GM12874 (cell line): ENCODE measurements at regions not wholly inside any gene's neighbourhood (a gene's known extent, or its start where the extent isn't known, plus 50 kb on each side); places are given as distances from the start of the nearest gene placed in this dataset.

Experiments
- TF ChIP-seq, protein P1 (sequence below): IDR thresholded peaks from 2 replicates; pipeline ENCODE4 v1.5.1; 2011; ENCODE audit warnings: low read depth, mild to moderate bottlenecking, control low read depth, low read length, moderate library complexity; ENCODE audit not compliant: insufficient read depth

DNA sequence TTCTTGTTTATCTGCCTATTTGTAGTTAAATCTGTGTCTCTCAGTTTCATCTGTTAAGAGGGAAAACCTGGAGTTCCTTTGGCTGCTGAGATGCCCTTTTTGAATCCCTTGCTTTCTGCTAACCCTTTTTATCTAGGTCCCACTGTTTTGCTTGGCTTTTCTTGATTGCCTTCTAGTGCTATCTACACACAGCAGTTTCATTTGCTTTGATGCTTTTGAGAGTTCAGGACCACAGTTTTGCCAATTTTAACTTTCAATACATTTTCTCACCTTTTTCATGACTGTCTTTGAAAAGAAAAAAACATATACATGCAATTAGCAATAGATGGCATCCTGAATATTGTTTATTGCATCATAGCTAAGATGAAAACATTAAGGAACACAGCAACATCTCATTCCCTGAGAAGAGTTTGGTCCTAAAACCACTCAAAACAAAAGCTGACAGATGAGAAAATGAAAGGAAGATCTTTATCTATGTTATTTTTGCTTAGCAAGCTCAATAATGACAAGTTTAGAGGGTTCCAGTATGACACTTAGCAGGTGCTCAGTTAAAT lies 241.4 kb upstream of the MEX3C start:
- TF ChIP-seq, protein P1, sequence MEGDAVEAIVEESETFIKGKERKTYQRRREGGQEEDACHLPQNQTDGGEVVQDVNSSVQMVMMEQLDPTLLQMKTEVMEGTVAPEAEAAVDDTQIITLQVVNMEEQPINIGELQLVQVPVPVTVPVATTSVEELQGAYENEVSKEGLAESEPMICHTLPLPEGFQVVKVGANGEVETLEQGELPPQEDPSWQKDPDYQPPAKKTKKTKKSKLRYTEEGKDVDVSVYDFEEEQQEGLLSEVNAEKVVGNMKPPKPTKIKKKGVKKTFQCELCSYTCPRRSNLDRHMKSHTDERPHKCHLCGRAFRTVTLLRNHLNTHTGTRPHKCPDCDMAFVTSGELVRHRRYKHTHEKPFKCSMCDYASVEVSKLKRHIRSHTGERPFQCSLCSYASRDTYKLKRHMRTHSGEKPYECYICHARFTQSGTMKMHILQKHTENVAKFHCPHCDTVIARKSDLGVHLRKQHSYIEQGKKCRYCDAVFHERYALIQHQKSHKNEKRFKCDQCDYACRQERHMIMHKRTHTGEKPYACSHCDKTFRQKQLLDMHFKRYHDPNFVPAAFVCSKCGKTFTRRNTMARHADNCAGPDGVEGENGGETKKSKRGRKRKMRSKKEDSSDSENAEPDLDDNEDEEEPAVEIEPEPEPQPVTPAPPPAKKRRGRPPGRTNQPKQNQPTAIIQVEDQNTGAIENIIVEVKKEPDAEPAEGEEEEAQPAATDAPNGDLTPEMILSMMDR, result no peak

DNA sequence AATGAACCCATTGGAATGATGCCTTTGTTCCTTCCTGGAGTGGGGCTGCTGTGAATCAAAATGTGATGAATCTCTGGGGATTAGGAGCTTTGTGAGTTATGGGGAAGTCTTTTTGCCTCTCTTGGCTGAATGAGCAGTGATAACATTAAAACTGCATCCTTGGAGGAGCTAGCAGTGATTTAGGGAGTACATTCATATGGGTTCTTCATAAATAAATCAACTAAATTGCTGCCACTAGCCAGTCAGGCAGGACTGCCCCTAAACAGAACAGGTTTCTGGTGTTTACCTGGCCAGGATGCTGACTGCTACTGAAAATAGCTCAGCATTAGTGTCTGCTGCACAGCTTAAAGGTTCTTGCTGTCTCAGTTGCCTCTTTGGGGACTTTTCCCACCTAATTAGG lies 244.5 kb upstream of the MEX3C start:
- TF ChIP-seq, protein P1, result no peak

DNA sequence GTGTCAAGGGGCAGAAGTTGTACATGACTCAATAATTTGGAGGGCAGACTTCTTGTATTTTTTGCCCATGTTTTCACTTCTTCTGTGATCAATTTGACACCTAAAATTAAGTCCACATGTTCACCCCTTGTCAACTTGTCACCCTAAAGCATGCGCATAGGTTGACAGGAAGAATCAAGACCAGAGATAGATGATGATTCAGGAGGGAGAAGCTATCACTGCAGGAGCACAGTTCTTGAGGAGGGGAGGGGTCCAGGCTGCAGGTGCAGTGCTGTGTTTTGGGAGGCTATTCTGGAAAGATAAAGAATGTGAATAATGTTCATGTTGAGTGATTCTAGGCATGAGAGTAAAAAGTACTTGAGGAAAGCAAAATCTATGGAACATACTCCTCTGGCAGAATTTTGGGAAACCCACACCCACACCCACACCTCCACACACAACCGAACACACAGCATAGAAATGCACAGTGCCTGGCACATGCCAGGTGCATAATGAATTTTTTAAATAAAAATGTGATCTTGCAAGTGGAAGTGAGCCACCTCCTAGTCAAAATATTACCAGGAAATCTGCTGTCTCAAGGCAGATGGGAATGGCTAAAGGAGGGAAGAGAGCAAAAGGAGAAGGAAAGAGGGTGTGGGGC lies 249.2 kb upstream of the MEX3C start:
- TF ChIP-seq, protein P1, result no peak

DNA sequence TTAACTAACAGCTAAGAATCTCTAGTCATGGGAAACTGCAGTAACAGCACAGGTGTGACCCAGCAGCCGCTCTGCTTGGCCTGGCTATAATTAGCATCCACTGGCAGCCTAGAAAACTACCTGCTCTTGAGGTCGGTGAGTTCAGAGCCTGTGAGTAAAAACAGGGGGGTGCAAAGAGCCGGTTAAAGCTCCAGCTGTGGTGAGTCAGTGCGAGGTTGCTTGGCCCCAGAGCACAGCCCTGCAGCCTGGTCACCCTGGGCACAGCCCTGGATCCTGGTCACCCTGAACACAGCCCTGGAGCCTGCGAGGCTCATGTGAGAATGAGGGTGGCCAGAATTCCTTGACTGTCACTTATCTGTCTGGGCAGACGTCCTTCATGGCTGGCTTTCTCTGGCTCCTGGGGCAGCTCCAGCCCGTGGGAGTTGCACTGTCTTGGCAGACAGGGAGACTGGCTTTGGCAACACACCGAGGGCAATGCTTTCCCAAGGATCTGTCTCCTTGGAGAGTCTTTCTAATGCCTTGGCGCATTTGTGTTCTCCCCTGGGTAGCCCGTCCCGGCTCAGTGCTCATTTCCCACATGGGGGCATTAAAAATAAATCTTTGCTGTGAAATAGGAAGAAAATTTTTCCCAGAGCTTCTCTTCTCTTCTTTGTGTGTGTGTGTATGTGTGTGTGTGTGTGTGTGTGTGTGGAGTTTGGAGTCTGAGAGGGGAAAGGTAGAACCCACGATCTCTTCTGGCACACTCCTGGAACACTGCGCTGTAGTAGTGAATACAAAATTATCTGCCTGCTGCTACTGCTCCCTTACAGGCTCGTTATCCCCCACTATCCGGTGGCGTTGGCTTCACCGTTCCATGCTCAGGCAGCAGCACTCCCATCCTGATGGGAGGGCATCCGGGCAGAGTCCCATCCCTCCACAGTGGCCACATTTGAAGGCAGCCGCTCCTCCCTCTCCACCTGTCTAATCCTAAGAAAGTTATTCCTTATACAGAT lies 250.2 kb upstream of the MEX3C start:
- TF ChIP-seq, protein P1, result no peak

DNA sequence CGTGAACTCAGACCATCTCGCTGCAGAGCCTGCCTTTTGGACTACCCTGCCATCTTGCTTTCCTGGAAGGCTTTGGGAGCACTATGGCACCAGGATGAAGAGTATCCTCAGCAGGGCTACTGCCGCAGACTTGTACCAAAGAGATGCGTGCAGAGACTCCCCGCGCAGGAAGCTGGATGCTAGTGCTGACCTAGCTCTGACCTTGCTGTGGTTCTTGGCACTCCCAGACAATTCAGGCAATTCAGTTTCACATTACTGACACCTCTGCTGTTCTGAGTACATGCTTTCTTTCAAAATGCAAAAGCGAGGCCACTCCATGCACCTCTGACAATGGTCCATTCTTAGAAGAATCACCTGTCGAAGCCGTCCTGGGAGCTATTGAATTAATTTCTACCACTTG lies 251.5 kb upstream of the MEX3C start:
- TF ChIP-seq, protein P1, result no peak

DNA sequence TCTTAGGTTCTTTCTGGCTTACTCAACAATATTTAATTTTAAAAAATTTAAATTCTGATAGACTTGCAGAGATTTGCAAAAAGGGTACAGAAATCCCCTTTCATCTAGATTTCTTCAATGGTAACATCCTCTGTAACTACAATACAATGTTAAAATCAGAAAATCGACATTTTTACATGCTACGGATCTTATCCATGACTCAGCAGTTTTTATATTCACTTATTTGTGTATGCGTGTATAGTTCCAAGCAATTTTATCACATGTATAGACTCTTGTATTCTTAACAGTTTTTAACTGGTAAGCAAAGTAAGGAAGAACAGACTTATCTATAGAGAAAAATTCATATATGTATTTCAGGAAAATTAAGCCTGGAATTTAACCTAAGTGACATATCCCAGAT lies 256.1 kb upstream of the MEX3C start:
- TF ChIP-seq, protein P1, result no peak

DNA sequence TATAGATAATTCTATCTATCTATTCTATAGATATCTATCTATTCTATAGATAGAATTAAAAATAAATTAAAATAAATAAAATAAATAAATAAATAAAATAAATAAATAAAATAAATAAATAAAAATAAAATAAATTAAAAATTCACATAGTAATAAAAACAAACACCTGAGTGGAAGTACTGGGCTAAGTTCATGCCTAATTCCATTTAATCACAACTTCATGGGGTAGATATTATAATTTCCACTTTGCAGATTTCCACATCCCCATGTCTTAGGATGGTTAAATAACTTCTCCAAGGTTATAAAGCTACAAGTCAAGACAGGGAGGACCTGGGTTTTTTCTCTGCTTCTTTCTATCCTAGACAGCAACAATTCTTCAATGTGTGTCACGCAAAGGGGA lies 261.4 kb upstream of the MEX3C start:
- TF ChIP-seq, protein P1, result no peak
